ENCODE measurements at regions not wholly inside any gene's neighbourhood (a gene's known extent, or its start where the extent isn't known, plus 50 kb on each side); places are given as distances from the start of the nearest gene placed in this dataset.
"Not testable (repeated sequence)": the region's sequence is repeated elsewhere in the genome, so short reads cannot be mapped to it uniquely, and the experiment has no call there.

DNA sequence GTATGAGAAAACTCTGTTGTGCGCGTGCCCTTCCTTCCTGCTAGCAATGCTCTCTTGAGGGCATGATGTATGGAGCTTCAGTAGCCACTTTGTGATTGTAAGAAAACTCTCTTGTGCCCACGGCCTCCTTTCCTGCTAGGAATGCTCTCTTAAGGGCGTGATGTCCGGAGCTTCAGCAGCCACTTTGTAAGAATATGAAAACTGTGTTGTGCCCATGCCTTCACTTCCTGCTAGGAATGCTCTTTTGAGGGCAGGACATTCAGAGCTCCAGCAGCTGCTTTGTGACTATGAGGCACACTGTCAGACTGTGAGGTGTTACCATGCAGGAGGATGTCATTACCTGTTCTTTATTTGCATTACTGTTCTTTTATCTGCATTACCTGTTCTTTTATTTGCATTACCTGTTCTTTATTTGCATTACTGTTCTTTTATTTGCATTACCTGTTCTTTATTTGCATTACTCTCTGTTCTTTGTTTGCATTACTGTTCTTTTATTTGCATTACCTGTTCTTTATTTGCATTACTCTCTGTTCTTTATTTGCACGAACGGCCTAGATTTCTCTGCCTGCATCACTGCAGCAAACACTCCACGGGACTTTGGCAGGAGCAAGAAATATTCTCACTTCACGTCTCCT lies 166.7 kb downstream of the CRLF2 start:
- no peak overlapping the region for H3K4ac ChIP-seq (ENCODE audit: low read depth, low read length)
- DNase-seq: no peak
- no peak overlapping the region for H2BK15ac ChIP-seq (replicated peaks; ENCODE audit: low read depth)
- no peaks in the 10 kb centered on the region for H3K79me2 ChIP-seq (ENCODE audit: control insufficient read depth, insufficient read depth, low read length)
- no peak overlapping the region for H2AK5ac ChIP-seq (ENCODE audit: low read length)
- H3K27ac ChIP-seq (ENCODE audit: low read depth, low read length): no peak overlapping the region
- no peak overlapping the region for H3K4me2 ChIP-seq (ENCODE audit: low read length)
- H4K8ac ChIP-seq (ENCODE audit: low read depth, low read length): no peak overlapping the region
- no peak overlapping the region for H2BK5ac ChIP-seq (ENCODE audit: low read length)
- no peak overlapping the region for H3K23ac ChIP-seq (ENCODE audit: low read length)
- H3K9ac ChIP-seq (ENCODE audit: low read length): no peak overlapping the region
- no peak overlapping the region for H4K5ac ChIP-seq (ENCODE audit: low read length)
- H3K4me3 ChIP-seq (ENCODE audit: low read length): no peak overlapping the region
- H3K79me1 ChIP-seq (ENCODE audit: low read length): no peaks in the 10 kb centered on the region
- H3K18ac ChIP-seq (ENCODE audit: low read length): no peak overlapping the region
- H3K36me3 ChIP-seq (ENCODE audit: control insufficient read depth, insufficient read depth, low read length): no peaks in the 10 kb centered on the region
- WGBS (ENCODE audit: extremely low coverage, insufficient coverage, low lambda C conversion rate): no CpG with 5 or more reads among the region's 9 CpGs
- no peaks in the 10 kb centered on the region for H3K27me3 ChIP-seq (ENCODE audit: insufficient read depth, low read length, poor library complexity)
- H2BK120ac ChIP-seq (ENCODE audit: low read depth, low read length): no peak overlapping the region
- no peak overlapping the region for H3K56ac ChIP-seq (ENCODE audit: low read length)
- no peaks in the 10 kb centered on the region for H3K4me1 ChIP-seq (ENCODE audit: control insufficient read depth, low read depth, low read length)

DNA sequence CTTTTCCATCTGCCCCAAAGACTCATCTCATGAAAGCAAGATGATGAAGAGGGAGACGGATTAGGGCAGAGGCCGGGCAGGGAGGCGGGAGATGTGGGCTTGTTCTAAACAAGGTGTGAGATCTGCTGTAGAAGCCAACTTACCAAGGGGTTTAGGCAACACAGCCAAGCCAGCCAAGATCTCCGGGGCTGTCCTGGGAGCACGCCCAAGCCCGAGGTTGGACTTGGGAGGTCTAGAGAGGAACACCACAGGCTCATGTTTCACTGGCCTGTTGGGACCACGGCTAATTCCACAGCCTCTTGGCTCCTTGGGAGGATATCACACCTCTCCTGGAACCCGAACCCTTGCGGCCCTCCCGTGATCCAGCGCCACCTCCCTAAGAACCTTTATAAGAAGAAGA lies 171.4 kb downstream of the CRLF2 start:
- H3K18ac ChIP-seq (ENCODE audit: low read length): no peak overlapping the region
- no peak overlapping the region for H3K56ac ChIP-seq (ENCODE audit: low read length)
- no CpG with 5 or more reads among the region's 11 CpGs for WGBS (ENCODE audit: extremely low coverage, insufficient coverage, low lambda C conversion rate)
- no peak overlapping the region for H3K4me2 ChIP-seq (ENCODE audit: low read length)
- H3K4me1 ChIP-seq (ENCODE audit: control insufficient read depth, low read depth, low read length): no peaks in the 10 kb centered on the region
- H3K79me1 ChIP-seq (ENCODE audit: low read length): no peaks in the 10 kb centered on the region
- H3K27me3 ChIP-seq (ENCODE audit: insufficient read depth, low read length, poor library complexity): no peaks in the 10 kb centered on the region
- no peak overlapping the region for H2BK5ac ChIP-seq (ENCODE audit: low read length)
- H2AK5ac ChIP-seq (ENCODE audit: low read length): no peak overlapping the region
- no peaks in the 10 kb centered on the region for H3K79me2 ChIP-seq (ENCODE audit: control insufficient read depth, insufficient read depth, low read length)
- H3K4ac ChIP-seq (ENCODE audit: low read depth, low read length): no peak overlapping the region
- no peak overlapping the region for H4K5ac ChIP-seq (ENCODE audit: low read length)
- no peak overlapping the region for H2BK15ac ChIP-seq (replicated peaks; ENCODE audit: low read depth)
- H3K27ac ChIP-seq (ENCODE audit: low read depth, low read length): no peak overlapping the region
- no peak overlapping the region for H2BK120ac ChIP-seq (ENCODE audit: low read depth, low read length)
- no peak overlapping the region for H3K23ac ChIP-seq (ENCODE audit: low read length)
- DNase-seq: no peak
- no peaks in the 10 kb centered on the region for H3K36me3 ChIP-seq (ENCODE audit: control insufficient read depth, insufficient read depth, low read length)
- H4K8ac ChIP-seq (ENCODE audit: low read depth, low read length): no peak overlapping the region
- no peak overlapping the region for H3K4me3 ChIP-seq (ENCODE audit: low read length)
- no peak overlapping the region for H3K9ac ChIP-seq (ENCODE audit: low read length)

DNA sequence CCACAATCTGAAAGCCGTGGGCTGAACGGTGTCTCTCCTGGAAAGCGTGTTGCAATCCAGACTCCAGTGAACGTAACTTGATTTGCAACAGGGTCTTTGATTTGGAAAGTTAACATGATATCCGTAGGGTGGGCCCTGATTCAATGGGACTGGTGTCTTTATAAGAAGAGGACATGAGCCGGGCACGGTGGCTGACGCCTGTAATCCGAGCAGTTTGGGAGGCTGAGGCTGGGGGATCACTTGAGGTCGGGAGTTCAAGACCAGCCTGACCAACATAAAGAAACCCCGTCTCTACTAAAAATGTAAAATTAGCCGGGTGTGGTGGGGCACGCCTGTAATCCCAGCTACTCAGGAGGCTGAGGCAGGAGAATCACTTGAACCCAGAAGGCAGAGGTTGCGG lies 176.5 kb downstream of the CRLF2 start:
- H3K4me2 ChIP-seq (ENCODE audit: low read length); H3K36me3 ChIP-seq (ENCODE audit: control insufficient read depth, insufficient read depth, low read length); H2BK15ac ChIP-seq (replicated peaks; ENCODE audit: low read depth); H3K23ac ChIP-seq (ENCODE audit: low read length); H2BK120ac ChIP-seq (ENCODE audit: low read depth, low read length); H3K56ac ChIP-seq (ENCODE audit: low read length); H3K4me1 ChIP-seq (ENCODE audit: control insufficient read depth, low read depth, low read length); H3K79me1 ChIP-seq (ENCODE audit: low read length); H3K4me3 ChIP-seq (ENCODE audit: low read length); H4K8ac ChIP-seq (ENCODE audit: low read depth, low read length); DNase-seq; H4K5ac ChIP-seq (ENCODE audit: low read length); H3K4ac ChIP-seq (ENCODE audit: low read depth, low read length); H3K27me3 ChIP-seq (ENCODE audit: insufficient read depth, low read length, poor library complexity); H3K18ac ChIP-seq (ENCODE audit: low read length); H3K9ac ChIP-seq (ENCODE audit: low read length); H3K79me2 ChIP-seq (ENCODE audit: control insufficient read depth, insufficient read depth, low read length); H2AK5ac ChIP-seq (ENCODE audit: low read length); H3K27ac ChIP-seq (ENCODE audit: low read depth, low read length); H2BK5ac ChIP-seq (ENCODE audit: low read length): not testable (repeated sequence)
- WGBS (ENCODE audit: extremely low coverage, insufficient coverage, low lambda C conversion rate): no CpG with 5 or more reads among the region's 14 CpGs

DNA sequence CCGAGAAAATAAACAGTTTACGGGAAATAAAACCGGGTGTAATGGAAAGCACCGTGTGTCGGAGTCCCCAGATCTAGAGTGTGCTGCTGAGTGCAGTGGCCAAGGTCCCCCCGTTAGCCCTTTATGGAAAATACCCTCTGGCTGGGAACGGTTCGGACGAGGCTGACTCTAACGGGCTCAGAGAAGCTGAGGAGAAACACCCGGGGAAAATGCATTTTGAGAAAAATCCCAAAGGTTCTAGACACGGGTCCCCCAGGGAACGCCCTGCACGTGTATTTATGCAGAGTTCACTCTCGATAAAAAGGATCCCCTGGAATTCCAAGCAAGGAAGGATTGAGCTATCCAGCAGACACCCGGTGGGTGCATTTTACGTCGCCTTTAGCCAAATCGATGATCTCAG lies 177.2 kb downstream of the CRLF2 start:
- no CpG with 5 or more reads among the region's 19 CpGs for WGBS (ENCODE audit: extremely low coverage, insufficient coverage, low lambda C conversion rate)
- no peak for DNase-seq
- Histone ChIP-seq H3K56ac (ENCODE audit: low read length) (no peak overlapping the region), H3K27ac (ENCODE audit: low read depth, low read length) (no peak overlapping the region), H3K23ac (ENCODE audit: low read length) (no peak overlapping the region), H3K36me3 (ENCODE audit: control insufficient read depth, insufficient read depth, low read length) (no peaks in the 10 kb centered on the region), H3K79me1 (ENCODE audit: low read length) (no peaks in the 10 kb centered on the region), H2BK120ac (ENCODE audit: low read depth, low read length) (no peak overlapping the region), H2BK15ac (replicated peaks; ENCODE audit: low read depth) (no peak overlapping the region), H4K8ac (ENCODE audit: low read depth, low read length) (no peak overlapping the region), H3K18ac (ENCODE audit: low read length) (no peak overlapping the region), H4K5ac (ENCODE audit: low read length) (no peak overlapping the region), H3K4ac (ENCODE audit: low read depth, low read length) (no peak overlapping the region), H3K4me2 (ENCODE audit: low read length) (no peak overlapping the region), H2AK5ac (ENCODE audit: low read length) (no peak overlapping the region), H3K4me3 (ENCODE audit: low read length) (no peak overlapping the region), H3K4me1 (ENCODE audit: control insufficient read depth, low read depth, low read length) (no peaks in the 10 kb centered on the region), H3K9ac (ENCODE audit: low read length) (no peak overlapping the region), H3K79me2 (ENCODE audit: control insufficient read depth, insufficient read depth, low read length) (no peaks in the 10 kb centered on the region), H3K27me3 (ENCODE audit: insufficient read depth, low read length, poor library complexity) (no peaks in the 10 kb centered on the region), H2BK5ac (ENCODE audit: low read length) (no peak overlapping the region)

DNA sequence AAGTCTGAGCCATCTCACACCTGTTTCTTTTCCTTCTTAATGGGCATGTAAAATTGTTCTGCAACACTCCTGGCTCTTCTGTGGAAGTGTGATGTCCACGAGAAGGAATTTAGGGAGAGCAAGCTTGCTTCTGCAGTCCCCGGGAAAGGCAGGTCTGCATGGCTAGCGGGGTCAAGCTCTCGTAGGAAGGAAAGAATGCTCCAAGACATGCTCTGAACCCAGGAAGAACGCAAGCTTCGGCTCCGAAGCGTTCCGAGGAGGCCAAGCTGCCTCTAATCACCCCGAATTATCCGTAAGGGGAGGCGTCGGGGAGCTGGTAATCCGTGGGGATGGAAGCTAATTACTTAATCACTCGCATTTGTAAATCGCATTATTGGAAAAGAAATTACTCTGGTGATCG lies 177.7 kb downstream of the CRLF2 start:
- H3K36me3 ChIP-seq (ENCODE audit: control insufficient read depth, insufficient read depth, low read length): no peaks in the 10 kb centered on the region
- no peak overlapping the region for H4K5ac ChIP-seq (ENCODE audit: low read length)
- H2BK5ac ChIP-seq (ENCODE audit: low read length): no peak overlapping the region
- no peak overlapping the region for H3K56ac ChIP-seq (ENCODE audit: low read length)
- DNase-seq: no peak
- no peaks in the 10 kb centered on the region for H3K79me2 ChIP-seq (ENCODE audit: control insufficient read depth, insufficient read depth, low read length)
- H3K4me1 ChIP-seq (ENCODE audit: control insufficient read depth, low read depth, low read length): no peaks in the 10 kb centered on the region
- no peaks in the 10 kb centered on the region for H3K27me3 ChIP-seq (ENCODE audit: insufficient read depth, low read length, poor library complexity)
- no peak overlapping the region for H3K4me3 ChIP-seq (ENCODE audit: low read length)
- no CpG with 5 or more reads among the region's 17 CpGs for WGBS (ENCODE audit: extremely low coverage, insufficient coverage, low lambda C conversion rate)
- H2AK5ac ChIP-seq (ENCODE audit: low read length): no peak overlapping the region
- H3K18ac ChIP-seq (ENCODE audit: low read length): no peak overlapping the region
- no peak overlapping the region for H3K23ac ChIP-seq (ENCODE audit: low read length)
- H3K79me1 ChIP-seq (ENCODE audit: low read length): no peaks in the 10 kb centered on the region
- H3K4ac ChIP-seq (ENCODE audit: low read depth, low read length): no peak overlapping the region
- H2BK120ac ChIP-seq (ENCODE audit: low read depth, low read length): no peak overlapping the region
- H3K27ac ChIP-seq (ENCODE audit: low read depth, low read length): no peak overlapping the region
- H3K4me2 ChIP-seq (ENCODE audit: low read length): no peak overlapping the region
- no peak overlapping the region for H4K8ac ChIP-seq (ENCODE audit: low read depth, low read length)
- H2BK15ac ChIP-seq (replicated peaks; ENCODE audit: low read depth): no peak overlapping the region
- no peak overlapping the region for H3K9ac ChIP-seq (ENCODE audit: low read length)
